Karpas-422 (cell line): ENCODE measurements at regions not wholly inside any gene's neighbourhood (a gene's known extent, or its start where the extent isn't known, plus 50 kb on each side); places are given as distances from the start of the nearest gene placed in this dataset.
A peak's percentile ranks its signal among the peaks of the same experiment; 100 is the strongest.

Experiments
- DNase-seq: peaks from one replicate; pipeline ENCODE4 v3.0.0-alpha.2; 2015
- H2AFZ ChIP-seq: fragments of 200-600 bp; sonication (generic); 2 replicates; pipeline ENCODE4 v1.6.1; 2014; ENCODE audit warnings: antibody characterized with exemption, low read length, mixed read lengths
- H3K27ac ChIP-seq: fragments of 200-600 bp; sonication (generic); 2 replicates; pipeline ENCODE4 v1.5.1; 2014; ENCODE audit warnings: mild to moderate bottlenecking, low read length, moderate library complexity
- H3K27me3 ChIP-seq: fragments of 200-600 bp; sonication (generic); 2 replicates; pipeline ENCODE4 v1.6.1; 2014; ENCODE audit warnings: low read length, mixed read lengths
- H3K36me3 ChIP-seq: fragments of 200-600 bp; sonication (generic); 2 replicates; pipeline ENCODE4 v1.6.1; 2014; ENCODE audit warnings: low read length, mixed read lengths; ENCODE audit not compliant: insufficient read depth
- H3K4me1 ChIP-seq: fragments of 200-600 bp; sonication (generic); 2 replicates; pipeline ENCODE4 v1.6.1; 2014; ENCODE audit warnings: mild to moderate bottlenecking, low read length, mixed read lengths
- H3K4me2 ChIP-seq: fragments of 200-600 bp; sonication (generic); 2 replicates; pipeline ENCODE4 v1.6.1; 2014; ENCODE audit warnings: low read length, low read depth, mild to moderate bottlenecking; ENCODE audit not compliant: poor library complexity, severe bottlenecking
- H3K4me3 ChIP-seq: fragments of 200-600 bp; sonication (generic); 2 replicates; pipeline ENCODE4 v1.5.1; 2014; ENCODE audit warnings: mild to moderate bottlenecking, antibody characterized with exemption, low read length, mixed read lengths
- H3K79me2 ChIP-seq: fragments of 200-600 bp; sonication (generic); 2 replicates; pipeline ENCODE4 v1.6.1; 2014; ENCODE audit warnings: mild to moderate bottlenecking, low read length, mixed read lengths
- H3K9ac ChIP-seq: fragments of 200-600 bp; sonication (generic); 2 replicates; pipeline ENCODE4 v1.6.0; 2014; ENCODE audit warnings: low read length
- H3K9me2 ChIP-seq: fragments of 200-600 bp; sonication (generic), shearing (Covaris generic); replicated peaks from 2 replicates; pipeline ENCODE4 v1.6.0; 2014; ENCODE audit warnings: mild to moderate bottlenecking, low read length, moderate library complexity; ENCODE audit not compliant: insufficient read depth
- H3K9me3 ChIP-seq: fragments of 300-700, 200-600 bp; sonication (generic); 2 replicates; pipeline ENCODE4 v1.6.1; 2014; ENCODE audit warnings: low read length, mixed read lengths
- H4K20me1 ChIP-seq: fragments of 200-600 bp; sonication (generic); 2 replicates; pipeline ENCODE4 v1.6.1; 2014; ENCODE audit warnings: mild to moderate bottlenecking, antibody characterized with exemption, low read length, low read depth; ENCODE audit not compliant: insufficient read depth

DNA sequence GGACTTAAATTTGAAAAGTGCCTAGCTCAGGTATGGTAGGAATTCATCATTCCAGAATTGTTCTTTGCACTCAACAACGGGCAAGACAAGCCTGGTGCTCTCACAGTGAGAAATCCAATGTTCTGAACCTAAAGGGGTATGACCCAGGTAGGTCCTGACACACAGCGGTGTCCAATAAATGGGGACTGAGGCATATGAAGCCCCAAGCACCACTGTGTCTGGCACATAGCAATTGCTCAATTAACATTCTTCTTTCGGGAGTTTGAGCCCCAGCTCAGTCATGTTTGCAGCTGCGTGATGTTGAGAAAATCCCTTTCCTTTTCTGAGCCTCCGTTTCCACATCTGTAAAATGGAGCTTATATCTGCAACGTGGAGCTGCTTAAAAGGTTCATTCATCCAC, 535.8 kb downstream of the MIAT start:
- no peak overlapping the region for H3K4me2 ChIP-seq

DNA sequence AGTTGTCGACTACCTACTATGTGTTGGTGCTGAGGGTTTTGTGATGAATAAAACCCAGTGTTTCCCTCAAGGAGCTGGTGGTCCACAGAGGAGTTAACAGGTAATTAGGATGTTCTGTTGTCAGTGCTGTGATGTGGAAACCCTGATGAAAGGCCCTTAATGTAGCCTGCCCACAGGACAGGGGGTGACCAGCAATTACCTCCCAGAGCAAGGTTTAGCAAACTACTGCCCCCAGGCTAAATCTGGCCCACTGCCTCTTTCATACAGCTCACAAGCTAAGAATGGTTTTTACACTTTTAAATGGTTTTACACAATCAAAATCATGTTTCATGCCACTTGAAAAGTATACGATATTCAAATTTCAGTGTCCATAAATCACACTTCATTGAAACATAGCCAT, 536.2 kb downstream of the MIAT start:
- DNase-seq = no peak
- Histone ChIP-seq H3K9ac (no peak overlapping the region), H3K4me3 (no peak overlapping the region), H2AFZ (no peak overlapping the region), H4K20me1 (no peaks in the 10 kb centered on the region), H3K36me3 (no peaks in the 10 kb centered on the region), H3K79me2 (no peaks in the 10 kb centered on the region), H3K27ac (no peak overlapping the region), H3K9me2 (no peaks in the 10 kb centered on the region), H3K27me3 (no peaks in the 10 kb centered on the region), H3K9me3 (peaks cover 3% of the 10 kb centered on the region; the same call in 1 of the 2 replicates), H3K4me2 (no peak overlapping the region), H3K4me1 (no peaks in the 10 kb centered on the region)

More for the DNA sequence above, 535.8 kb downstream of the MIAT start:
- no peak overlapping the region for H2AFZ ChIP-seq
- peaks cover 3% of the 10 kb centered on the region; the same call in 1 of the 2 replicates for H3K9me3 ChIP-seq
- no peaks in the 10 kb centered on the region for H4K20me1 ChIP-seq
- H3K4me1 ChIP-seq = no peaks in the 10 kb centered on the region
- no peak overlapping the region for H3K27ac ChIP-seq
- H3K27me3 ChIP-seq = no peaks in the 10 kb centered on the region
- H3K9ac ChIP-seq = no peak overlapping the region
- H3K36me3 ChIP-seq = no peaks in the 10 kb centered on the region
- no peaks in the 10 kb centered on the region for H3K9me2 ChIP-seq
- no peak overlapping the region for H3K4me3 ChIP-seq
- DNase-seq = no peak
- no peaks in the 10 kb centered on the region for H3K79me2 ChIP-seq

DNA sequence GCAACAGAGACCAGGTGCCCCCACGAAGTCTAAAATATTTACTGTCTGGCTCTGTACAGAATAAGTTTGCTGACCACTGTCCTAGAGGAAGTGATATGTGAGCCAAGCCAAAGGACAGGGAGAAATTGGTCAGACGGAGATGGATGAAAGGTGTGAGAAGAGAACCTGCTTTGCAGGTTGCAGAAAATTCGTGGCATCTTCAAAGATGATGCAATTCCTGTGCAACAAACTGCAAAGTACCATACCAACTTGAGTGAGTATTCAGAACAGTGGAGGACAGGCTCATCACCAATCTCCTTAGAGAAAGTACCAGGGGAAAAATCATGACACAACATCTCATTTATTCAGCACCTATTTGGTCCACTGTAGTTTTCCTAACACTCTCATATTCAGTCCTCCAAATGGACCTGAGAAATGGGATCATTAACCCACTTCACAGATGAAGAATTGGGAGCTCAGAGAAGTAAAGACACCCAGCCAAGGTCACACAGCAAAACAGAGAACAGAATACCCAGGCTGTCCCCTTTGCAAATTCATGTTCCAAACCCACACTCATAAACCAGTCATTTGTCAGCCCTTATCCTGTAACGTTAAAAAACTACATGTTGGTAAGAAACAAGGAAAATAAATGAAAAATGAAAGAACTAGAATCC, 536.8 kb downstream of the MIAT start:
- no peak for DNase-seq

DNA sequence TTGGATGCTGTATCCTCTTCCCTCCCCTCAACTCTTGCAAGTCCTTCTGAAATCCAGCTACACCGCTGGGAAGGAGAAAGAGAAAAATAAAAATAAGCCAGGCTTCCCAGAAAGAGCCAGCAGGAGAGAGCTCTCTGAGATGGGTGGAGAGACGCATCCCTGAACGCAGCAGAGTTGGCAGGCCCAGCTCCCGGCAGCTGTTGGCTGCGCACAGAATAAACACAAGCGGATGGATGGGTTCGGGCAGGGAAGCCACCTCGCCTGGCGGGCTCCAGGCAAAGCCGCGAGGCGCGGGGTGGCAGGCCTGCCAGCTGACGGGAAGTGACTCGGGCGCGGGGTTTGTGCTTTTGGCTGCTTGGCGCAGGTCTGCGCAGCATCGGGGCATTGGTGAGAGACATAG, 537.7 kb downstream of the MIAT start:
- H3K27ac ChIP-seq = no peak overlapping the region
- H4K20me1 ChIP-seq = no peaks in the 10 kb centered on the region
- no peaks in the 10 kb centered on the region for H3K4me1 ChIP-seq
- H3K36me3 ChIP-seq = no peaks in the 10 kb centered on the region
- H2AFZ ChIP-seq = no peak overlapping the region
- H3K9me3 ChIP-seq = peaks cover 3% of the 10 kb centered on the region; the same call in 1 of the 2 replicates
- H3K27me3 ChIP-seq = no peaks in the 10 kb centered on the region
- no peaks in the 10 kb centered on the region for H3K79me2 ChIP-seq
- no peak overlapping the region for H3K4me3 ChIP-seq
- no peaks in the 10 kb centered on the region for H3K9me2 ChIP-seq
- DNase-seq = no peak
- no peak overlapping the region for H3K9ac ChIP-seq
- H3K4me2 ChIP-seq = no peak overlapping the region

More for the DNA sequence above, 536.8 kb downstream of the MIAT start:
- Histone ChIP-seq H3K4me1 (no peaks in the 10 kb centered on the region), H2AFZ (no peak overlapping the region), H3K27me3 (no peaks in the 10 kb centered on the region), H3K27ac (no peak overlapping the region), H3K79me2 (no peaks in the 10 kb centered on the region), H3K9me2 (no peaks in the 10 kb centered on the region), H3K9me3 (peaks cover 3% of the 10 kb centered on the region; the same call in 1 of the 2 replicates), H3K9ac (no peak overlapping the region), H3K4me2 (no peak overlapping the region), H4K20me1 (no peaks in the 10 kb centered on the region), H3K4me3 (no peak overlapping the region), H3K36me3 (no peaks in the 10 kb centered on the region)

- no peaks in the 10 kb centered on the region for H3K27me3 ChIP-seq
- H4K20me1 ChIP-seq = no peaks in the 10 kb centered on the region
- no peaks in the 10 kb centered on the region for H3K79me2 ChIP-seq
- DNase-seq = no peak
- H3K4me1 ChIP-seq = no peaks in the 10 kb centered on the region
- H3K9ac ChIP-seq = no peak overlapping the region
- no peak overlapping the region for H3K27ac ChIP-seq
- no peak overlapping the region for H3K4me3 ChIP-seq
- no peaks in the 10 kb centered on the region for H3K36me3 ChIP-seq
- H3K4me2 ChIP-seq = no peak overlapping the region
- peaks cover 3% of the 10 kb centered on the region; the same call in 1 of the 2 replicates for H3K9me3 ChIP-seq
- no peaks in the 10 kb centered on the region for H3K9me2 ChIP-seq
- H2AFZ ChIP-seq = no peak overlapping the region
Measured at GRCh38 chr22:27195494-27195893, 538.1 kb downstream of the MIAT start.

DNA sequence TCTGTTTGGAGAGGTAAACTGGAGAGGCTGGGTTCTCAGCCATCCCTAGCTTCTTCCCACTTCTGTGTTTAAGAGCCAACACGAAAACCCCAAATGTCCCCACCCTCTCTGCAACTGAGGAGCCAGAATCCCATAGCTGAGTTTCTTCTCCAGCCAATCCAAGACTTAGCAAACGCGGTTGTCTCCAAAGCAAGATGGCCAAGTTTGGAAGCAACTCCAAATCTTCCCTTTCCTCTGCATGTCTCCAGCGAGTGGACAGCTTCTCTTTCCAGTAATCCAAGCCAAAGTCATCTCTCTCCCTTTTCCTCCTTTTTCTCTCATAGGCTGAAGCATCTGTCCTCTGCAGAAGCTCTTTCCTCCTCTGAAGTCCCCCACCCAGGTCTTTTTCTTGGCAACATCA, 539.2 kb downstream of the MIAT start:
- no peaks in the 10 kb centered on the region for H3K9me2 ChIP-seq
- DNase-seq = no peak
- no peaks in the 10 kb centered on the region for H3K36me3 ChIP-seq
- no peak overlapping the region for H2AFZ ChIP-seq
- H3K4me3 ChIP-seq = no peak overlapping the region
- no peaks in the 10 kb centered on the region for H3K79me2 ChIP-seq
- H3K9me3 ChIP-seq = peaks cover 3% of the 10 kb centered on the region; the same call in 1 of the 2 replicates
- H4K20me1 ChIP-seq = no peaks in the 10 kb centered on the region
- no peaks in the 10 kb centered on the region for H3K27me3 ChIP-seq
- H3K9ac ChIP-seq = no peak overlapping the region
- no peak overlapping the region for H3K27ac ChIP-seq
- no peaks in the 10 kb centered on the region for H3K4me1 ChIP-seq
- no peak overlapping the region for H3K4me2 ChIP-seq

- Histone ChIP-seq H3K79me2 (no peaks in the 10 kb centered on the region), H3K4me1 (no peaks in the 10 kb centered on the region), H3K4me2 (no peak overlapping the region), H2AFZ (no peak overlapping the region), H3K4me3 (no peak overlapping the region), H4K20me1 (no peaks in the 10 kb centered on the region), H3K9me2 (no peaks in the 10 kb centered on the region), H3K27me3 (no peaks in the 10 kb centered on the region), H3K27ac (no peak overlapping the region), H3K9me3 (peaks cover 3% of the 10 kb centered on the region; the same call in 1 of the 2 replicates), H3K9ac (no peak overlapping the region), H3K36me3 (no peaks in the 10 kb centered on the region)
- no peak for DNase-seq
Measured at GRCh38 chr22:27197052-27197451, 539.7 kb downstream of the MIAT start.

DNA sequence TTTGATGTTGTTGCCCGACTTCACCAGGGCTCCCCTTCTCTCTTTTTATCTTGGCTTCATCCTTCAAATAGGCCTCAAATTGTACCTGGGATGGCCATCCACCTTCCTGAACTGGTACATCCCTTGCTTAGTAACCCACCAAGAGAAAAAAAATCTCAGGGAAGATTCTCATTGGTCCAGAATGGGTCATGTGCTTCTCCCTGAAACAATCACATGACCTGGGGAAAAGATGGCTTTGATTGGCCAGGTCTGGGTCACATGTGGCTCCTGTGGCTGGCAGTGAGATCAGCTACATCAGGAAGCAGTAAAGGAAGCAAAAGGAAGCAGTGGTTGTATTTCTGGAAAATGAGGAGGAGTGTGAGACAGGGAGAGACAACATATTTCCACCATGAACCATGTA, 540.2 kb downstream of the MIAT start:
- Histone ChIP-seq H3K36me3 (no peaks in the 10 kb centered on the region), H3K9ac (no peak overlapping the region), H3K9me3 (peaks cover 3% of the 10 kb centered on the region; the same call in 1 of the 2 replicates), H3K4me3 (no peak overlapping the region), H4K20me1 (no peaks in the 10 kb centered on the region), H3K4me2 (no peak overlapping the region), H3K4me1 (no peaks in the 10 kb centered on the region), H3K9me2 (no peaks in the 10 kb centered on the region), H3K27ac (no peak overlapping the region), H3K27me3 (no peaks in the 10 kb centered on the region), H3K79me2 (no peaks in the 10 kb centered on the region), H2AFZ (no peak overlapping the region)
- peak; percentile 57 for DNase-seq
